Fibroblast of lung (primary cell): ENCODE measurements at regions not wholly inside any gene's neighbourhood (a gene's known extent, or its start where the extent isn't known, plus 50 kb on each side); places are given as distances from the start of the nearest gene placed in this dataset.

Experiments
- CTCF ChIP-seq, 2 donors: IDR thresholded peaks in 1 of 2; conservative IDR thresholded peaks in 1 of 2; 1 replicate in 1 of 2; 2 replicates in 1 of 2; pipeline ENCODE4 v1.5.1; 2011 to 2012; ENCODE audit warnings: low read length in 2 of 2, control low read depth in 1 of 2, inconsistent platforms in 1 of 2, low read depth in 1 of 2, mild to moderate bottlenecking in 1 of 2
- EZH2 ChIP-seq: IDR thresholded peaks from 2 replicates; pipeline ENCODE4 v1.5.1; 2012; ENCODE audit warnings: low read length, control low read depth, mild to moderate bottlenecking; ENCODE audit errors: missing control alignments

GRCh38 chrX:147710301-147710700 lies 201.4 kb upstream of the FMR1 start:
- TF ChIP-seq CTCF (conservative IDR thresholded peaks at IDR 0.05 in 1 of 2, IDR thresholded peaks at IDR 0.05 in 1 of 2; ENCODE audit: low read depth in 1 of 2, low read length in 2 of 2) (no peak), EZH2 (no peak)
